IMR-90 (cell line): ENCODE measurements at regions not wholly inside any gene's neighbourhood (a gene's known extent, or its start where the extent isn't known, plus 50 kb on each side); places are given as distances from the start of the nearest gene placed in this dataset.

Experiments used
- ATAC-seq: fragments of 200-7000 bp; cut with Tn5 transposase; 2 replicates; pipeline ENCODE4 v1.9.1; 2020; ENCODE audit warnings: low read depth, mild to moderate bottlenecking, moderate library complexity
- BruUV-seq: library from RNA; stranded (reverse); fragments of 400-500 nt; replicated peaks from 2 replicates; lab custom pipeline; 2021; lab: Mats Ljungman, UMichigan
- CTCF ChIA-PET: fragments of 300-600 bp; formaldehyde crosslinking; extraction: SDS; loops from one replicate; lab custom pipeline; 2021; ENCODE audit warnings: antibody characterized with exemption; lab: Yijun Ruan, JAX
- POLR2A ChIA-PET: fragments of 300-600 bp; sonication (Branson Sonifier 250); formaldehyde crosslinking; loops from one replicate; lab custom pipeline; 2022; ENCODE audit warnings: antibody characterized with exemption; ENCODE audit not compliant: unreplicated experiment; lab: Charles Lee
- DNase-seq: peaks from one replicate; pipeline ENCODE4 v3.0.0; 2013
- H2AFZ ChIP-seq: replicated peaks from 2 replicates; pipeline ENCODE3; 2013; ENCODE audit warnings: low read length, mild to moderate bottlenecking; ENCODE audit not compliant: poor library complexity
- H2AK5ac ChIP-seq: 2 replicates; pipeline ENCODE4 v1.6.1; 2013; ENCODE audit warnings: low read depth, low read length, inconsistent platforms
- H2AK9ac ChIP-seq: replicated peaks from 2 replicates; pipeline ENCODE3; 2013; ENCODE audit warnings: mild to moderate bottlenecking, low read depth, low read length, moderate library complexity; ENCODE audit not compliant: poor library complexity
- H2BK120ac ChIP-seq: 2 replicates; pipeline ENCODE4 v1.6.1; 2013; ENCODE audit warnings: low read depth, low read length, inconsistent platforms
- H2BK15ac ChIP-seq: 3 replicates; pipeline ENCODE4 v1.6.1; 2013; ENCODE audit warnings: low read depth, low read length, inconsistent platforms
- H2BK20ac ChIP-seq: 2 replicates; pipeline ENCODE4 v1.6.1; 2013; ENCODE audit warnings: low read depth, mild to moderate bottlenecking, inconsistent platforms, low read length, moderate library complexity
- H2BK5ac ChIP-seq: 2 replicates; pipeline ENCODE4 v1.6.1; 2013; ENCODE audit warnings: mild to moderate bottlenecking, low read depth, low read length, inconsistent platforms; ENCODE audit not compliant: poor library complexity, severe bottlenecking
- H3K14ac ChIP-seq: replicated peaks from 2 replicates; pipeline ENCODE4 v1.6.1; 2013; ENCODE audit warnings: low read depth, low read length, inconsistent platforms
- H3K18ac ChIP-seq: 2 replicates; pipeline ENCODE4 v1.6.1; 2013; ENCODE audit warnings: low read depth, low read length, control low read depth
- H3K23ac ChIP-seq: 2 replicates; pipeline ENCODE4 v1.6.1; 2013; ENCODE audit warnings: low read depth, low read length, inconsistent platforms
- H3K27ac ChIP-seq: 2 replicates; pipeline ENCODE4 v1.5.1; 2013; ENCODE audit warnings: mild to moderate bottlenecking, control low read depth, low read length; ENCODE audit not compliant: insufficient read depth
- H3K27me3 ChIP-seq: 2 replicates; pipeline ENCODE4 v1.6.1; 2013; ENCODE audit warnings: low read length; ENCODE audit not compliant: control insufficient read depth, insufficient read depth
- H3K36me3 ChIP-seq: 2 replicates; pipeline ENCODE4 v1.6.1; 2013; ENCODE audit warnings: low read length, mixed read lengths; ENCODE audit not compliant: control insufficient read depth, insufficient read depth
- H3K4ac ChIP-seq: 2 replicates; pipeline ENCODE4 v1.6.1; 2013; ENCODE audit warnings: low read depth, low read length, inconsistent platforms
- H3K4me1 ChIP-seq: 2 replicates; pipeline ENCODE4 v1.6.1; 2013; ENCODE audit warnings: low read length, mixed read lengths; ENCODE audit not compliant: control insufficient read depth, insufficient read depth
- H3K4me2 ChIP-seq: 2 replicates; pipeline ENCODE4 v1.6.1; 2013; ENCODE audit warnings: low read depth, mild to moderate bottlenecking, control low read depth, low read length, moderate library complexity
- H3K4me3 ChIP-seq: 2 replicates; pipeline ENCODE4 v1.5.1; 2013; ENCODE audit warnings: low read depth, mild to moderate bottlenecking, control low read depth, low read length, moderate library complexity; ENCODE audit not compliant: insufficient read depth
- H3K56ac ChIP-seq: 2 replicates; pipeline ENCODE4 v1.6.1; 2013; ENCODE audit warnings: low read length, inconsistent platforms; ENCODE audit not compliant: insufficient read depth; ENCODE audit errors: extremely low read depth
- H3K79me1 ChIP-seq, 2 experiments: 2 replicates each; pipeline ENCODE4 v1.6.1; 2013; ENCODE audit warnings: low read length in 2 of 2, inconsistent platforms in 1 of 2, low read depth in 1 of 2
- H3K9ac ChIP-seq: 2 replicates; pipeline ENCODE4 v1.6.1; 2013; ENCODE audit warnings: low read depth, low read length, control low read depth
- H3K9me1 ChIP-seq: 2 replicates; pipeline ENCODE4 v1.6.1; 2013; ENCODE audit warnings: low read length, inconsistent platforms; ENCODE audit not compliant: insufficient read depth
- H3K9me3 ChIP-seq: 2 replicates; pipeline ENCODE4 v1.6.1; 2013; ENCODE audit warnings: low read length; ENCODE audit not compliant: control insufficient read depth, insufficient read depth
- H4K20me1 ChIP-seq: 2 replicates; pipeline ENCODE4 v1.6.1; 2013; ENCODE audit warnings: low read length, inconsistent platforms; ENCODE audit not compliant: insufficient read depth
- H4K5ac ChIP-seq: 2 replicates; pipeline ENCODE4 v1.6.1; 2013; ENCODE audit warnings: mild to moderate bottlenecking, low read depth, low read length, control low read depth
- H4K8ac ChIP-seq, 2 experiments: 2 replicates each; pipeline ENCODE4 v1.6.1; 2013; ENCODE audit warnings: low read depth in 2 of 2, low read length in 2 of 2, control low read depth in 1 of 2, inconsistent platforms in 1 of 2
- H4K91ac ChIP-seq: 2 replicates; pipeline ENCODE4 v1.6.1; 2013; ENCODE audit warnings: low read depth, low read length, inconsistent platforms; ENCODE audit not compliant: insufficient read depth
- NFE2L2 ChIP-seq: fragments of 150-350 bp; IDR thresholded peaks from 2 replicates; pipeline ENCODE4 v1.6.1; 2016; ENCODE audit warnings: low read depth, mild to moderate bottlenecking, low read length
- WGBS, 2 experiments: methylation state at CpG; one replicate each; pipeline versions ENCODE4 v1.1.5 to v1.1.7; 2013; ENCODE audit warnings: missing lambda C conversion rate in 2 of 2; ENCODE audit not compliant: insufficient read length in 1 of 2; ENCODE audit errors: extremely low coverage in 2 of 2; 5-methylcytosine and 5-hydroxymethylcytosine counted together
- dilution Hi-C: fragments of 300-500 bp; cut with HindIII; formaldehyde crosslinking; loops from one replicate; pipeline ENCODE4 v1.14.3; 2018; ENCODE audit warnings: low sequenced_read_pairs; ENCODE audit not compliant: unreplicated experiment
- in situ Hi-C: fragments of 300-500 bp; cut with MboI; formaldehyde crosslinking; loops from 3 replicates; pipeline ENCODE4 v1.14.3; 2019; ENCODE audit warnings: low sequenced_read_pairs, inconsistent platforms, mixed read lengths
- intact Hi-C: fragments of 100-400 bp; cut with micrococcal nuclease; formaldehyde crosslinking; loops from 2 replicates; pipeline ENCODE4 v1.10.0; 2022
- TF ChIP-seq, protein P1 (sequence below): fragments of 150-350 bp; IDR thresholded peaks from 2 replicates; pipeline ENCODE4 v1.6.1; 2017; ENCODE audit warnings: mild to moderate bottlenecking, antibody characterized with exemption, low read length, low read depth

DNA sequence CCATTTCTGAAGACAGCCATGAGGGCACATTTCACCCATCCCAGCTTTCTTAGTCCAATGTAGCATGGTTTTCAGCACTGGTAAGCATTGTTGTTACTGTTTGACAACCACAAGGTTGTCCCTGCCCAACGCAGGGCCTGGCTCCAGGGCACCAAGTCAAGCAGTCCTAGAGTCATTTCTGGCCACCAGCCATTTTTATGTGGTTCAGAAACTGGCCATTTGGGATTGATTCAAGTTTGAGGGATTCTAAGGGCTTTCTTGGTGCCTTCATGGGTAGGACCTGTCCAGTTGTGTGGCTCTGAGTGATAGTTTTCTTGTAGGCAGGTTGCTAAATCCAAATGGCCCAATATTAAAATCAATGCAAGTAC is 535.4 kb upstream of the USP24 start:
- ChIA-PET CTCF (no interaction called here), POLR2A (no interaction called here)
- H2BK120ac ChIP-seq: no peak overlapping the region
- no peak overlapping the region for H4K91ac ChIP-seq
- ATAC-seq (no peak), DNase-seq (no peak)
- H3K4me1 ChIP-seq: peaks cover 4% of the 10 kb centered on the region
- H3K23ac ChIP-seq: no peak overlapping the region
- no peak overlapping the region for H3K14ac ChIP-seq
- no TSS peak for BruUV-seq
- no peaks in the 10 kb centered on the region for H3K36me3 ChIP-seq
- no peak overlapping the region; the same call in 1 of the 2 replicates for H3K18ac ChIP-seq
- WGBS, 2 experiments: 100% methylated on average over 1 of the region's 1 CpG; no CpG with 5 or more reads in 1 of the 2 experiments
- peaks cover 4% of the 10 kb centered on the region; the same call in 1 of the 2 replicates for H3K9me3 ChIP-seq
- no peak overlapping the region for H2AK9ac ChIP-seq
- H3K27me3 ChIP-seq: no peaks in the 10 kb centered on the region
- no peak overlapping the region for H2BK20ac ChIP-seq
- dilution Hi-C loops (no loop called here), in situ Hi-C loops (no loop called here), intact Hi-C loops (no loop called here)
- H4K8ac ChIP-seq: no peak overlapping the region
- H2AFZ ChIP-seq: no peak overlapping the region
- no peaks in the 10 kb centered on the region for H4K20me1 ChIP-seq
- H3K4ac ChIP-seq: no peak overlapping the region
- H3K56ac ChIP-seq: no peak overlapping the region
- no peak overlapping the region for H3K27ac ChIP-seq
- TF ChIP-seq, protein P1, sequence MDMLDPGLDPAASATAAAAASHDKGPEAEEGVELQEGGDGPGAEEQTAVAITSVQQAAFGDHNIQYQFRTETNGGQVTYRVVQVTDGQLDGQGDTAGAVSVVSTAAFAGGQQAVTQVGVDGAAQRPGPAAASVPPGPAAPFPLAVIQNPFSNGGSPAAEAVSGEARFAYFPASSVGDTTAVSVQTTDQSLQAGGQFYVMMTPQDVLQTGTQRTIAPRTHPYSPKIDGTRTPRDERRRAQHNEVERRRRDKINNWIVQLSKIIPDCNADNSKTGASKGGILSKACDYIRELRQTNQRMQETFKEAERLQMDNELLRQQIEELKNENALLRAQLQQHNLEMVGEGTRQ: no peak
- no peak for TF ChIP-seq NFE2L2
- no peak overlapping the region for H4K5ac ChIP-seq
- H2AK5ac ChIP-seq: no peak overlapping the region
- H3K9ac ChIP-seq: no peak overlapping the region
- no peaks in the 10 kb centered on the region for H3K79me1 ChIP-seq
- no peak overlapping the region for H3K4me3 ChIP-seq
- no peak overlapping the region for H2BK5ac ChIP-seq
- no peaks in the 10 kb centered on the region for H3K9me1 ChIP-seq
- H3K4me2 ChIP-seq: no peak overlapping the region
- H2BK15ac ChIP-seq: no peak overlapping the region
